H1 (cell line): ENCODE measurements at regions not wholly inside any gene's neighbourhood (a gene's known extent, or its start where the extent isn't known, plus 50 kb on each side); places are given as distances from the start of the nearest gene placed in this dataset.

Experiments
- CTCF ChIA-PET: fragments of 300-600 bp; sonication (Branson Sonifier 250); formaldehyde crosslinking; loops from one replicate; lab custom pipeline; 2021; ENCODE audit not compliant: partially characterized antibody; lab: Charles Lee
- POLR2A ChIA-PET: fragments of 300-600 bp; sonication (Branson Sonifier 250); formaldehyde crosslinking; loops from one replicate; lab custom pipeline; 2021; ENCODE audit warnings: inconsistent platforms; ENCODE audit not compliant: partially characterized antibody; lab: Charles Lee
- DNase-seq, 2 experiments: peaks; one replicate each; pipeline versions ENCODE4 v3.0.0 to v3.0.0-alpha.2; 2010 to 2022; ENCODE audit warnings: low spot score in 2 of 2, low read depth in 1 of 2, mixed read lengths in 1 of 2
- FAIRE-seq: peaks from 2 replicates; lab custom pipeline; 2011; peaks lifted over from hg19 to GRCh38; lab: Jason Lieb, UNC
- H2AFZ ChIP-seq: 2 replicates; pipeline ENCODE4 v1.8.1; 2012; ENCODE audit warnings: low read length, inconsistent platforms
- H2AK5ac ChIP-seq: 2 replicates; pipeline ENCODE4 v1.6.1; 2013; ENCODE audit warnings: low read depth, low read length
- H2BK120ac ChIP-seq: replicated peaks from 2 replicates; pipeline ENCODE3; 2013; ENCODE audit warnings: low read depth, low read length, inconsistent platforms
- H2BK12ac ChIP-seq: 2 replicates; pipeline ENCODE4 v1.6.1; 2013; ENCODE audit warnings: low read depth, low read length
- H2BK15ac ChIP-seq: 2 replicates; pipeline ENCODE4 v1.6.1; 2013; ENCODE audit warnings: low read length
- H2BK20ac ChIP-seq: 2 replicates; pipeline ENCODE4 v1.6.1; 2013; ENCODE audit warnings: low read length
- H2BK5ac ChIP-seq: 2 replicates; pipeline ENCODE4 v1.6.1; 2013; ENCODE audit warnings: low read depth, low read length
- H3K14ac ChIP-seq: 2 replicates; pipeline ENCODE4 v1.6.1; 2013; ENCODE audit warnings: inconsistent platforms; ENCODE audit not compliant: insufficient read length
- H3K18ac ChIP-seq: 2 replicates; pipeline ENCODE4 v1.6.1; 2013; ENCODE audit warnings: low read length; ENCODE audit errors: extremely low read depth
- H3K23ac ChIP-seq: 2 replicates; pipeline ENCODE4 v1.6.1; 2013; ENCODE audit warnings: inconsistent platforms; ENCODE audit not compliant: insufficient read length
- H3K23me2 ChIP-seq: 2 replicates; pipeline ENCODE4 v1.6.1; 2013; ENCODE audit warnings: low read depth, low read length
- H3K27ac ChIP-seq: 2 replicates; pipeline ENCODE4 v1.6.1; 2011; ENCODE audit warnings: low read depth, low read length, inconsistent platforms
- H3K27me3 ChIP-seq, 4 experiments: replicated peaks in 1 of 4; 1 replicate in 1 of 4; 2 replicates in 3 of 4; pipeline versions ENCODE4 v1.6.1 to v1.8.1; 2011 to 2013; ENCODE audit warnings: low read length in 3 of 4, mild to moderate bottlenecking in 3 of 4, inconsistent platforms in 2 of 4, mixed read lengths in 2 of 4, moderate library complexity in 1 of 4; ENCODE audit not compliant: control insufficient read depth in 3 of 4, insufficient read depth in 3 of 4; ENCODE audit errors: extremely low read depth in 1 of 4
- H3K36me3 ChIP-seq, 4 experiments: 2 replicates each; pipeline versions ENCODE4 v1.6.1 to v1.8.1; 2011 to 2013; ENCODE audit warnings: mild to moderate bottlenecking in 4 of 4, low read length in 3 of 4, moderate library complexity in 2 of 4, control low read depth in 1 of 4, inconsistent platforms in 1 of 4; ENCODE audit not compliant: insufficient read depth in 4 of 4, control insufficient read depth in 2 of 4
- H3K4ac ChIP-seq: replicated peaks from 2 replicates; pipeline ENCODE3; 2013; ENCODE audit warnings: low read length, low read depth, mixed read lengths, inconsistent platforms; ENCODE audit not compliant: insufficient read length
- H3K4me1 ChIP-seq, 4 experiments: replicated peaks in 1 of 4; 1 replicate in 1 of 4; 2 replicates in 3 of 4; pipeline versions ENCODE4 v1.6.1 to v1.8.1; 2011 to 2013; ENCODE audit warnings: low read length in 3 of 4, inconsistent platforms in 2 of 4, mixed read lengths in 1 of 4; ENCODE audit not compliant: insufficient read depth in 4 of 4, control insufficient read depth in 3 of 4
- H3K4me2 ChIP-seq, 2 experiments: 2 replicates each; pipeline versions ENCODE4 v1.6.1 to v1.8.1; 2011 to 2013; ENCODE audit warnings: low read depth in 2 of 2, low read length in 2 of 2, control low read depth in 1 of 2, inconsistent platforms in 1 of 2, mild to moderate bottlenecking in 1 of 2; ENCODE audit not compliant: insufficient read depth in 1 of 2
- H3K4me3 ChIP-seq, 4 experiments: fragments of 200-600, 300-600 bp in 1 of 4; sonication (generic), shearing (Covaris generic), sonication (Bioruptor Twin) in 1 of 4; 2 replicates each; pipeline versions ENCODE4 v1.5.1 to v1.8.1; 2011 to 2016; ENCODE audit warnings: low read length in 4 of 4, low read depth in 3 of 4, control low read depth in 2 of 4, inconsistent platforms in 2 of 4, mild to moderate bottlenecking in 2 of 4, mixed read lengths in 1 of 4, moderate library complexity in 1 of 4; ENCODE audit not compliant: insufficient read depth in 2 of 4; ENCODE audit errors: extremely low read depth in 1 of 4
- H3K56ac ChIP-seq: replicated peaks from 2 replicates; pipeline ENCODE3; 2013; ENCODE audit warnings: low read depth, mild to moderate bottlenecking, mixed read lengths, low read length, inconsistent platforms; ENCODE audit not compliant: insufficient read length
- H3K79me1 ChIP-seq: 2 replicates; pipeline ENCODE4 v1.6.1; 2013; ENCODE audit warnings: low read depth, low read length, control low read depth
- H3K79me2 ChIP-seq, 2 experiments: 2 replicates each; pipeline versions ENCODE4 v1.6.1 to v1.8.1; 2012 to 2013; ENCODE audit warnings: low read length in 2 of 2, mild to moderate bottlenecking in 2 of 2, inconsistent platforms in 1 of 2; ENCODE audit not compliant: insufficient read depth in 2 of 2, control insufficient read depth in 1 of 2
- H3K9ac ChIP-seq, 4 experiments: replicated peaks in 1 of 4; 1 replicate in 1 of 4; 2 replicates in 3 of 4; pipeline versions ENCODE4 v1.6.1 to v1.8.1; 2011 to 2013; ENCODE audit warnings: low read depth in 3 of 4, low read length in 3 of 4, control low read depth in 2 of 4, mild to moderate bottlenecking in 2 of 4, moderate library complexity in 2 of 4, inconsistent platforms in 1 of 4; ENCODE audit errors: extremely low read depth in 1 of 4
- H3K9me3 ChIP-seq, 2 experiments: 2 replicates each; pipeline versions ENCODE4 v1.6.1 to v1.8.1; 2012 to 2013; ENCODE audit warnings: mild to moderate bottlenecking in 2 of 2, moderate library complexity in 2 of 2, control low read depth in 1 of 2, inconsistent platforms in 1 of 2, low read depth in 1 of 2, low read length in 1 of 2, mixed read lengths in 1 of 2; ENCODE audit not compliant: insufficient read depth in 2 of 2
- H4K20me1 ChIP-seq, 2 experiments: replicated peaks in 1 of 2; 2 replicates each; pipeline versions ENCODE3 to v1.8.1; 2011 to 2013; ENCODE audit warnings: inconsistent platforms in 2 of 2, low read length in 2 of 2, mild to moderate bottlenecking in 1 of 2; ENCODE audit not compliant: insufficient read depth in 2 of 2, control insufficient read depth in 1 of 2
- H4K5ac ChIP-seq: 2 replicates; pipeline ENCODE4 v1.6.1; 2013; ENCODE audit warnings: low read length, low read depth, mixed read lengths, inconsistent platforms; ENCODE audit not compliant: insufficient read length
- H4K8ac ChIP-seq: 2 replicates; pipeline ENCODE4 v1.8.0; 2013; ENCODE audit warnings: mild to moderate bottlenecking, moderate library complexity, low read length, inconsistent platforms; ENCODE audit not compliant: insufficient read depth; ENCODE audit errors: extremely low read depth
- H4K91ac ChIP-seq: replicated peaks from 2 replicates; pipeline ENCODE3; 2013; ENCODE audit warnings: low read length, mixed read lengths, inconsistent platforms; ENCODE audit not compliant: insufficient read length
- EZH2 ChIP-seq: fragments of 200-600 bp; sonication (generic); IDR thresholded peaks from 2 replicates; pipeline ENCODE4 v1.7.1; 2012; ENCODE audit warnings: low read depth, mild to moderate bottlenecking, moderate library complexity, low read length, inconsistent platforms; ENCODE audit not compliant: severe bottlenecking
- MAFK ChIP-seq: IDR thresholded peaks from 2 replicates; pipeline ENCODE4 v1.6.1; 2012; ENCODE audit warnings: low read depth, mild to moderate bottlenecking, improper control_type of control experiment, low read length
- POLR2A ChIP-seq, 2 experiments: IDR thresholded peaks; 1 replicate in 1 of 2; 2 replicates in 1 of 2; pipeline ENCODE4 v1.6.1; 2011; ENCODE audit warnings: low read depth in 2 of 2, low read length in 2 of 2, mild to moderate bottlenecking in 2 of 2; ENCODE audit errors: control extremely low read depth in 1 of 2
- YY1 ChIP-seq: IDR thresholded peaks from 2 replicates; pipeline ENCODE4 v1.6.1; 2011; ENCODE audit warnings: low read depth, mild to moderate bottlenecking, low read length
- WGBS, 2 experiments: shearing (Covaris generic) in 1 of 2; methylation state at CpG; one replicate each; pipeline versions ENCODE4 v1.1.6 to v1.1.7; 2013 to 2015; ENCODE audit warnings: low lambda C conversion rate in 2 of 2, mixed read lengths in 2 of 2, inconsistent platforms in 1 of 2, low coverage in 1 of 2, missing lambda C conversion rate in 1 of 2; ENCODE audit not compliant: insufficient replicate concordance in 2 of 2, insufficient coverage in 1 of 2, insufficient read length in 1 of 2; ENCODE audit errors: extremely low coverage in 1 of 2, missing lambda C conversion rate in 1 of 2; 5-methylcytosine and 5-hydroxymethylcytosine counted together

DNA sequence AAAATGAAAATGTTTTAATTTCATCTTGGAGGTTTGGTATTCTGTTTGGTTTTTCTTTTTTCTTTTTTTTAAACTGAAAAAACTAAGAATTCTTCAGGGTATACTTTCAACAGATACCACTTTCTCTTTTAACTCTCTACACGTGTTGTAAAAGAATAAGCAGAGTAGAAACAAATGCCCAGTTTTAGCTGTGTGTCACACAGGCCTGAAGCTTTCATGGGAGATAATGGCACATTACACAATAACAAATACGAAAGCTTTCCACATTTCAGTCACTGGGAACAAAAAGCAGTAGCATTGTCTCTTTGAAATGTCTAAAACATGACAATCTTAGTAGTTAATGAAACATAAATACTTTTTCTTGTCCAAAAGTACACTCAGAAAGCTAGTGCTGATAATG, 818.5 kb downstream of the TBL1XR1 start:
- Histone ChIP-seq H3K56ac (no peak overlapping the region), H4K8ac (no peak overlapping the region), H3K14ac (no peak overlapping the region), H3K4me2 (no peak overlapping the region), H2BK15ac (no peak overlapping the region), H3K18ac (no peak overlapping the region), H4K91ac (no peak overlapping the region), H3K4me3 (no peak overlapping the region), H2BK20ac (no peak overlapping the region), H3K27ac (no peak overlapping the region), H2AK5ac (no peak overlapping the region), H2BK5ac (no peak overlapping the region), H3K23ac (no peak overlapping the region), H3K23me2 (no peaks in the 10 kb centered on the region), H3K9ac (no peak overlapping the region), H3K79me2 (no peaks in the 10 kb centered on the region), H4K20me1 (no peaks in the 10 kb centered on the region), H2AFZ (no peak overlapping the region), H2BK12ac (no peak overlapping the region), H3K79me1 (no peaks in the 10 kb centered on the region), H3K27me3 (no peaks in the 10 kb centered on the region), H3K9me3 (no peaks in the 10 kb centered on the region), H3K4me1 (no peaks in the 10 kb centered on the region), H3K36me3 (no peaks in the 10 kb centered on the region), H3K4ac (no peak overlapping the region), H2BK120ac (no peak overlapping the region), H4K5ac (no peak overlapping the region)
- ChIA-PET CTCF (interaction anchor here (1.9 kb wide), 1 partner anchor 52 kb away, joined by 6 read pairs; no protein-coding TSS in a partner anchor), POLR2A (no interaction called here)
- FAIRE-seq (no peak), DNase-seq (no peak)
- 81% methylated on average over 2 of the region's 2 CpGs; no CpG with 5 or more reads in 1 of the 2 experiments for WGBS, 2 experiments
- TF ChIP-seq MAFK (no peak), YY1 (no peak), EZH2 (no peak), POLR2A (IDR thresholded peaks at IDR 0.05; ENCODE audit: control extremely low read depth in 1 of 2, low read depth in 2 of 2, low read length in 2 of 2) (no peak)
